ENCODE measurements at regions not wholly inside any gene's neighbourhood (a gene's known extent, or its start where the extent isn't known, plus 50 kb on each side); places are given as distances from the start of the nearest gene placed in this dataset.

GRCh38 chr9:135032041-135032835, 55.2 kb upstream of the OLFM1 start:
- H3K4me3 ChIP-seq (ENCODE audit: low read depth, low read length), result no peak overlapping the region
- DNase-seq (ENCODE audit: low read depth), result no peak
- no peak for TF ChIP-seq CTCF (IDR thresholded peaks at IDR 0.05; ENCODE audit: insufficient read depth, low read length)

GRCh38 chr9:135032868-135033460, 54.5 kb upstream of the OLFM1 start:
- no peak overlapping the region for H3K4me3 ChIP-seq (ENCODE audit: low read depth, low read length)
- DNase-seq (ENCODE audit: low read depth), result no peak
- no peak for TF ChIP-seq CTCF (IDR thresholded peaks at IDR 0.05; ENCODE audit: insufficient read depth, low read length)

GRCh38 chr9:135033487-135033886, 54.0 kb upstream of the OLFM1 start:
- no peak overlapping the region for H3K4me3 ChIP-seq (ENCODE audit: low read depth, low read length)
- no peak for TF ChIP-seq CTCF (IDR thresholded peaks at IDR 0.05; ENCODE audit: insufficient read depth, low read length)
- no peak for DNase-seq (ENCODE audit: low read depth)

- no peak for TF ChIP-seq CTCF (IDR thresholded peaks at IDR 0.05; ENCODE audit: insufficient read depth, low read length)
- no peak for DNase-seq (ENCODE audit: low read depth)
- no peak overlapping the region for H3K4me3 ChIP-seq (ENCODE audit: low read depth, low read length)
Measured at GRCh38 chr9:135034106-135034505, 53.4 kb upstream of the OLFM1 start.

GRCh38 chr9:135035781-135036760, 51.4 kb upstream of the OLFM1 start:
- no peak for DNase-seq (ENCODE audit: low read depth)
- H3K4me3 ChIP-seq (ENCODE audit: low read depth, low read length), result no peak overlapping the region
- TF ChIP-seq CTCF (IDR thresholded peaks at IDR 0.05; ENCODE audit: insufficient read depth, low read length), result no peak

- no peak for TF ChIP-seq CTCF (IDR thresholded peaks at IDR 0.05; ENCODE audit: insufficient read depth, low read length)
- no peak for DNase-seq (ENCODE audit: low read depth)
- H3K4me3 ChIP-seq (ENCODE audit: low read depth, low read length), result no peak overlapping the region
Measured at GRCh38 chr9:135036861-135037465, 50.5 kb upstream of the OLFM1 start.

All from fibroblast of the aortic adventitia (primary cell).